Mammary epithelial cell (primary cell): ENCODE measurements at regions not wholly inside any gene's neighbourhood (a gene's known extent, or its start where the extent isn't known, plus 50 kb on each side); places are given as distances from the start of the nearest gene placed in this dataset.

Experiments used
- CTCF ChIP-seq, 2 donors: IDR thresholded peaks in 1 of 2; conservative IDR thresholded peaks in 1 of 2; 2 replicates each; pipeline ENCODE4 v1.5.1; 2011 to 2012; ENCODE audit warnings: inconsistent platforms in 2 of 2, low read length in 2 of 2, mild to moderate bottlenecking in 2 of 2, control low read depth in 1 of 2, low read depth in 1 of 2; ENCODE audit not compliant: insufficient read depth in 1 of 2; ENCODE audit errors: extremely low read depth in 1 of 2
- EZH2 ChIP-seq: IDR thresholded peaks from 2 replicates; pipeline ENCODE4 v1.6.1; 2012; ENCODE audit warnings: low read length, inconsistent platforms, borderline replicate concordance

DNA sequence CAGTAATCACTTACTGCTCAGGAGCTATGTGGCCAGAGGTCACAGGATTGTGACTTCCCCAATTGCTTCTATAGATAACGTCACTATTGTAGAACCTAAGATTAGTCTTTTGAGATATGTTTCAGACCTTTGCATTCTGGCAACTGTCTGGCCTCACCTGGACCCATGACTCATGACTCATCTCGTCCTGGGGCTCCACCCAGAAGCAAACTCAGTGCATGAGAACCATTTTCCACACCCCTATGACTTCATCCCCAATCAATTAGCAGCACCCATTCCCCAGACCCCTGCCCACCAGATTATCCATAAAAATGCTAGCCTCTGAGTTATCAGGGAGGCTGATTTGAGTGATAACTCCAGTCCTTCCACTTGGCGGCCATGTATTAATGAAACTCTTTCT, 186.9 kb downstream of the EMP1 start:
- TF ChIP-seq CTCF (conservative IDR thresholded peaks at IDR 0.05 in 1 of 2, IDR thresholded peaks at IDR 0.05 in 1 of 2; ENCODE audit: extremely low read depth in 1 of 2, insufficient read depth in 1 of 2, low read depth in 1 of 2, low read length in 2 of 2) = no peak
- TF ChIP-seq EZH2 = no peak
